K562 (cell line): ENCODE measurements at regions not wholly inside any gene's neighbourhood (a gene's known extent, or its start where the extent isn't known, plus 50 kb on each side); places are given as distances from the start of the nearest gene placed in this dataset.

Experiments used
- DPF2 ChIP-seq: fragments of 450-650 bp; IDR thresholded peaks from 2 replicates; pipeline ENCODE4 v1.6.1; 2016
- GATAD2B ChIP-seq: fragments of 450-650 bp; IDR thresholded peaks from 2 replicates; pipeline ENCODE4 v1.6.1; 2017; ENCODE audit warnings: mild to moderate bottlenecking, borderline replicate concordance
- MAX ChIP-seq: sonication (generic); formaldehyde crosslinking; IDR thresholded peaks from 2 replicates; pipeline ENCODE4 v1.9.0; 2022; ENCODE audit warnings: mild to moderate bottlenecking, missing genetic modification reagents
- MGA ChIP-seq: fragments of 450-650 bp; IDR thresholded peaks from 2 replicates; pipeline ENCODE4 v1.6.1; 2016; ENCODE audit warnings: mild to moderate bottlenecking, moderate library complexity
- PRDM10 ChIP-seq: fragments of 450-650 bp; IDR thresholded peaks from 2 replicates; pipeline ENCODE4 v1.6.1; 2018; ENCODE audit not compliant: partially characterized antibody
- TCF3 ChIP-seq: sonication (generic); formaldehyde crosslinking; IDR thresholded peaks from 2 replicates; pipeline ENCODE4 v1.4.0; 2020; ENCODE audit warnings: mild to moderate bottlenecking, missing genetic modification reagents
- ZNF212 ChIP-seq: fragments of 450-650 bp; formaldehyde crosslinking; IDR thresholded peaks from 2 replicates; pipeline ENCODE4 v1.4.0; 2020; ENCODE audit warnings: mild to moderate bottlenecking

DNA sequence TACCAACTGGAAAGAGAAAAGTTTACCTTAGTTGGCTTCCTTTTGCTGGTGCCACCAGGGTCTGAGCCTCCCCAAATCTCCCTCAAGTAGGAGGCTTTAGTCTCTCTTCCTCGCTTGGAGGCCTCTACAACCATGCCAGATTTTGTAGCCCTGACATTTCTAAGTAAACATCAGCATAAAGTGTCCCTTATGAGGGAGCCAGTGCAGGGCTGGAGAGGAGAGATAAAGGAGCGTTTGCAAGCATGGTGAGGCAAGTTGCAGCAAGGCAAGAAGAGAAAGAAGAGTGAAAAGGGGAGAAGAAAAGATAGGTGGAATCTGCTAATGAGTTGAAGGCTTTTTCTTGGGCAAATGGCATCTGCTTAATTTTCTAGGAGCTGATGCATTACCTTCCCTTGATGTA, 82.7 kb upstream of the FNDC3B start (continued):
- TF ChIP-seq MGA: peak; percentile 59
- TF ChIP-seq PRDM10: peak; percentile 23
- TF ChIP-seq MAX: peak; percentile 30; the same call in 1 of the 2 replicates
- peak; percentile 92 for TF ChIP-seq DPF2
- peak; percentile 53; the same call in 1 of the 2 replicates for TF ChIP-seq GATAD2B
- TF ChIP-seq TCF3 (CRISPR knock-in tag): peak; percentile 93
- no peak for TF ChIP-seq ZNF212
